Left lung (tissue), 4 donors: ENCODE measurements at regions not wholly inside any gene's neighbourhood (a gene's known extent, or its start where the extent isn't known, plus 50 kb on each side); places are given as distances from the start of the nearest gene placed in this dataset.

Experiments used
- ATAC-seq: fragments of 200-7000 bp; cut with Tn5 transposase; one replicate; pipeline ENCODE4 v1.9.1; 2020; ENCODE audit warnings: moderate library complexity
- DNase-seq, 4 donors: peaks; one replicate each; pipeline ENCODE4 v3.0.0-alpha.2; 2013 to 2020
- H3K27ac ChIP-seq, 2 donors: fragments of 200-600 bp; sonication (generic) in 1 of 2; one replicate each; pipeline versions ENCODE4 v1.5.0 to v1.8.0; 2020 to 2021
- H3K27me3 ChIP-seq, 2 donors: fragments of 200-600 bp; sonication (generic) in 1 of 2; one replicate each; pipeline versions ENCODE4 v1.5.0 to v1.8.0; 2020 to 2021
- H3K36me3 ChIP-seq, 2 donors: fragments of 200-600 bp; sonication (generic) in 1 of 2; one replicate each; pipeline versions ENCODE4 v1.5.0 to v1.8.0; 2020 to 2021
- H3K4me1 ChIP-seq, 2 donors: fragments of 200-600 bp; one replicate each; pipeline ENCODE4 v1.8.0; 2021
- H3K4me3 ChIP-seq, 2 donors: fragments of 200-600 bp; sonication (generic) in 1 of 2; one replicate each; pipeline versions ENCODE4 v1.5.0 to v1.8.0; 2020 to 2021; ENCODE audit warnings: mild to moderate bottlenecking in 1 of 2
- H3K9me3 ChIP-seq, 2 donors: fragments of 200-600 bp; sonication (generic) in 1 of 2; one replicate each; pipeline versions ENCODE4 v1.5.0 to v1.8.0; 2020 to 2021
- CTCF ChIP-seq, 2 donors: fragments of 200-600 bp; sonication (generic) in 1 of 2; IDR thresholded peaks; one replicate each; pipeline versions ENCODE4 v1.5.0 to v1.8.0; 2021; ENCODE audit warnings: antibody characterized with exemption in 2 of 2
- intact Hi-C, 2 donors: fragments of 100-400 bp; cut with DNase I; formaldehyde crosslinking; loops; one replicate each; pipeline versions ENCODE4 v1.11.2 to v1.14.2; 2022
- donor health status: DM: no; HTN: yes; CAD: no.
- donor health status: DM: no; HTN: no; CAD: no.

GRCh38 chr12:65532162-65532561 is 253.7 kb downstream of the MSRB3 start:
- no peak for TF ChIP-seq CTCF (IDR thresholded peaks at IDR 0.05)
- Histone ChIP-seq H3K36me3 (no peaks in the 10 kb centered on the region), H3K27ac (no peak overlapping the region), H3K27me3 (no peaks in the 10 kb centered on the region), H3K4me1 (no peaks in the 10 kb centered on the region), H3K4me3 (no peak overlapping the region), H3K9me3 (no peaks in the 10 kb centered on the region)
- intact Hi-C loops = no loop called here
- DNase-seq = no peak
- ATAC-seq = no peak

GRCh38 chr12:65532764-65533163 is 254.3 kb downstream of the MSRB3 start:
- intact Hi-C loops = no loop called here
- H3K27me3 ChIP-seq = no peaks in the 10 kb centered on the region
- no peak overlapping the region for H3K27ac ChIP-seq
- H3K4me1 ChIP-seq = no peaks in the 10 kb centered on the region
- no peaks in the 10 kb centered on the region for H3K36me3 ChIP-seq
- DNase-seq (no peak), ATAC-seq (no peak)
- TF ChIP-seq CTCF (IDR thresholded peaks at IDR 0.05) = no peak
- no peak overlapping the region for H3K4me3 ChIP-seq
- no peaks in the 10 kb centered on the region for H3K9me3 ChIP-seq

GRCh38 chr12:65533177-65533883 is 254.8 kb downstream of the MSRB3 start:
- Histone ChIP-seq H3K27me3 (no peaks in the 10 kb centered on the region), H3K36me3 (no peaks in the 10 kb centered on the region), H3K4me3 (no peak overlapping the region), H3K4me1 (no peaks in the 10 kb centered on the region), H3K27ac (no peak overlapping the region), H3K9me3 (no peaks in the 10 kb centered on the region)
- intact Hi-C loops = no loop called here
- DNase-seq (no peak), ATAC-seq (no peak)
- TF ChIP-seq CTCF (IDR thresholded peaks at IDR 0.05) = no peak

- Histone ChIP-seq H3K9me3 (peaks cover 0 to 7% of the 10 kb centered on the region in 2 donors), H3K4me1 (no peaks in the 10 kb centered on the region), H3K36me3 (no peaks in the 10 kb centered on the region), H3K4me3 (no peak overlapping the region), H3K27me3 (no peaks in the 10 kb centered on the region), H3K27ac (no peak overlapping the region)
- TF ChIP-seq CTCF (IDR thresholded peaks at IDR 0.05) = no peak
- intact Hi-C loops = no loop called here
- DNase-seq (no peak), ATAC-seq (no peak)
Measured at GRCh38 chr12:65534238-65534841, 255.9 kb downstream of the MSRB3 start.

GRCh38 chr12:65535946-65536345 is 257.5 kb downstream of the MSRB3 start:
- Histone ChIP-seq H3K9me3 (peaks cover 0 to 23% of the 10 kb centered on the region in 2 donors), H3K36me3 (no peaks in the 10 kb centered on the region), H3K27ac (peak overlapping the region; percentile 7 to 34), H3K4me3 (no peak overlapping the region), H3K4me1 (no peaks in the 10 kb centered on the region), H3K27me3 (no peaks in the 10 kb centered on the region)
- ATAC-seq (no peak), DNase-seq (no peak)
- TF ChIP-seq CTCF (IDR thresholded peaks at IDR 0.05) = no peak
- intact Hi-C loops = no loop called here
